ENCODE measurements at regions not wholly inside any gene's neighbourhood (a gene's known extent, or its start where the extent isn't known, plus 50 kb on each side); places are given as distances from the start of the nearest gene placed in this dataset.

DNA sequence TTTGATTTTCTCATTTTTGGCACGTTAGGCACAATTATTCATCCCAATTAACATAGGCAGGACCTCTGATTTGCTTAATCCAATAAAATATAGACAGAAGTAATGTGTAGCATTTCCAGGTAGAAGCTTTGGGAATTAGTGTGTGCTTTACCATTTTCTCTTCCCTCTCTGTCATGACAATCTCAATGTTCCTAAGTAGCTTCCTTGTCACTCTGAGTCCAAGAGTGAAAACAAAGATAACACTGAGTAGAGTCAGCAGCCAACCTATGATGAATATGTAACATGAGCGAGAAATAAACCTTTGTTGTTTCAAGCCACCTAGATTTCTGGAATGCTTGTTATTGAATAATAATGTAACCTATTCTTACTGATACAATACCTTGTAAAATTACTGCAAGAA lies 283.8 kb downstream of the OMA1 start:
- no peak for TF ChIP-seq EZH2 (IDR thresholded peaks at IDR 0.05; ENCODE audit: low read length, missing control alignments)
- TF ChIP-seq, protein P1, sequence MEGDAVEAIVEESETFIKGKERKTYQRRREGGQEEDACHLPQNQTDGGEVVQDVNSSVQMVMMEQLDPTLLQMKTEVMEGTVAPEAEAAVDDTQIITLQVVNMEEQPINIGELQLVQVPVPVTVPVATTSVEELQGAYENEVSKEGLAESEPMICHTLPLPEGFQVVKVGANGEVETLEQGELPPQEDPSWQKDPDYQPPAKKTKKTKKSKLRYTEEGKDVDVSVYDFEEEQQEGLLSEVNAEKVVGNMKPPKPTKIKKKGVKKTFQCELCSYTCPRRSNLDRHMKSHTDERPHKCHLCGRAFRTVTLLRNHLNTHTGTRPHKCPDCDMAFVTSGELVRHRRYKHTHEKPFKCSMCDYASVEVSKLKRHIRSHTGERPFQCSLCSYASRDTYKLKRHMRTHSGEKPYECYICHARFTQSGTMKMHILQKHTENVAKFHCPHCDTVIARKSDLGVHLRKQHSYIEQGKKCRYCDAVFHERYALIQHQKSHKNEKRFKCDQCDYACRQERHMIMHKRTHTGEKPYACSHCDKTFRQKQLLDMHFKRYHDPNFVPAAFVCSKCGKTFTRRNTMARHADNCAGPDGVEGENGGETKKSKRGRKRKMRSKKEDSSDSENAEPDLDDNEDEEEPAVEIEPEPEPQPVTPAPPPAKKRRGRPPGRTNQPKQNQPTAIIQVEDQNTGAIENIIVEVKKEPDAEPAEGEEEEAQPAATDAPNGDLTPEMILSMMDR (conservative IDR thresholded peaks at IDR 0.05 in 1 of 2, IDR thresholded peaks at IDR 0.05 in 1 of 2; ENCODE audit: low read depth in 1 of 2, low read length in 2 of 2): no peak
- Histone ChIP-seq H2AFZ (ENCODE audit: low read length) (no peak overlapping the region), H3K9ac (ENCODE audit: insufficient read depth, low read length) (no peak overlapping the region), H3K79me2 (ENCODE audit: control insufficient read depth, insufficient read depth, low read length) (no peaks in the 10 kb centered on the region), H3K9me3 (ENCODE audit: control insufficient read depth, insufficient read depth, low read depth, low read length) (no peaks in the 10 kb centered on the region), H3K36me3 (ENCODE audit: control insufficient read depth, insufficient read depth, low read length) (no peaks in the 10 kb centered on the region), H3K27ac (ENCODE audit: insufficient read depth, low read length) (no peak overlapping the region), H3K27me3 (ENCODE audit: control insufficient read depth, insufficient read depth, low read length) (no peaks in the 10 kb centered on the region), H4K20me1 (ENCODE audit: control insufficient read depth, extremely low read depth, insufficient read depth, low read length) (no peaks in the 10 kb centered on the region), H3K4me1 (ENCODE audit: control insufficient read depth, extremely low read depth, insufficient read depth, low read length) (no peaks in the 10 kb centered on the region), H3K4me3 (replicated peaks in 1 of 4; ENCODE audit: control extremely low read depth in 1 of 4, insufficient read depth in 1 of 4, low read depth in 3 of 4, low read length in 4 of 4) (no peak overlapping the region), H3K4me2 (ENCODE audit: extremely low read depth, insufficient read depth, low read length) (no peak overlapping the region)
- DNase-seq (ENCODE audit: low read depth in 2 of 2): no peak

DNA sequence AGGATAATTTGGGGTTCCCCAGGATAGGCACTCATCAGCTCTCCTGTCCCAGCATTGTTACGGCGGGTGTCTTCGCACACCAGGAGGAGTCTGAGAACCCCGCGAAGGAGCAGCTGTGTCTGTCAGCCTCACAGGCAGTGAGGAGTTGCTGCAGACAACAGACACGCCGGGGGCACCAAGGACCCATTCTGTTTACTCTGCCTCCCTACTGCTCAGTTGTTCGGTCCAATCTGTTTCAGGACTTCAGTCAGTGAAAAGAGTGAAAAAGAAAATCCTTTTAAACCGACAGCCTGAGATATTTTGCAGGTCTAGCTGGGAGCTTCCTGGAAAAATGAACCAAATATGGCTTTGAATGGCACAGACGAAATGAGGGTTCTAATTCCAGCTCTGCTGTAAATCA lies 288.4 kb downstream of the OMA1 start:
- no peak overlapping the region for H3K4me2 ChIP-seq (ENCODE audit: extremely low read depth, insufficient read depth, low read length)
- TF ChIP-seq, protein P1 (conservative IDR thresholded peaks at IDR 0.05 in 1 of 2, IDR thresholded peaks at IDR 0.05 in 1 of 2; ENCODE audit: low read depth in 1 of 2, low read length in 2 of 2): no peak
- no peak for TF ChIP-seq EZH2 (IDR thresholded peaks at IDR 0.05; ENCODE audit: low read length, missing control alignments)
- H3K9me3 ChIP-seq (ENCODE audit: control insufficient read depth, insufficient read depth, low read depth, low read length): no peaks in the 10 kb centered on the region
- H3K79me2 ChIP-seq (ENCODE audit: control insufficient read depth, insufficient read depth, low read length): no peaks in the 10 kb centered on the region
- H3K4me3 ChIP-seq (replicated peaks in 1 of 4; ENCODE audit: control extremely low read depth in 1 of 4, insufficient read depth in 1 of 4, low read depth in 3 of 4, low read length in 4 of 4): no peak overlapping the region
- no peaks in the 10 kb centered on the region for H3K4me1 ChIP-seq (ENCODE audit: control insufficient read depth, extremely low read depth, insufficient read depth, low read length)
- H2AFZ ChIP-seq (ENCODE audit: low read length): no peak overlapping the region
- no peaks in the 10 kb centered on the region for H3K36me3 ChIP-seq (ENCODE audit: control insufficient read depth, insufficient read depth, low read length)
- H4K20me1 ChIP-seq (ENCODE audit: control insufficient read depth, extremely low read depth, insufficient read depth, low read length): no peaks in the 10 kb centered on the region
- no peaks in the 10 kb centered on the region for H3K27me3 ChIP-seq (ENCODE audit: control insufficient read depth, insufficient read depth, low read length)
- no peak overlapping the region for H3K9ac ChIP-seq (ENCODE audit: insufficient read depth, low read length)
- no peak for DNase-seq (ENCODE audit: low read depth in 2 of 2)
- no peak overlapping the region for H3K27ac ChIP-seq (ENCODE audit: insufficient read depth, low read length)

DNA sequence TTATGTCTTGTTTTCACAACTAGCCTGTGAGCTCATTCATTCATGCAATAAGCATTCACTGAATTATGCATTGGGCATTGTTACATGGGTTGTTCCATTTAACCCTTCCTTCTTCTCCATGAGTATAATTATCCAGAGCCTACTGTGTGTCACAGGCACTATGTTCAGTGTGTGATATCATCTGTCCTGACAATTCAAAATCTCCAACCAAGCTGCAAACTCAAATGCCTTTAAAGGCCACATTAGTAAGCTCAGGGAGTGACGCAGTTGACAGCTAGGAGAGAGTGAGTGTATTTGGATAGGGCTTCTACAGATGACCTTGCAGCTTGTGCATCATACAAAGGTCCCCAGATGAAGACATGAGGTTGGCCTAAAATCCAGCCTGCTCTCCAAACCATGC lies 289.5 kb downstream of the OMA1 start:
- H3K4me1 ChIP-seq (ENCODE audit: control insufficient read depth, extremely low read depth, insufficient read depth, low read length): no peaks in the 10 kb centered on the region
- no peak for DNase-seq (ENCODE audit: low read depth in 2 of 2)
- no peak overlapping the region for H3K4me2 ChIP-seq (ENCODE audit: extremely low read depth, insufficient read depth, low read length)
- H3K9me3 ChIP-seq (ENCODE audit: control insufficient read depth, insufficient read depth, low read depth, low read length): no peaks in the 10 kb centered on the region
- no peak overlapping the region for H3K4me3 ChIP-seq (replicated peaks in 1 of 4; ENCODE audit: control extremely low read depth in 1 of 4, insufficient read depth in 1 of 4, low read depth in 3 of 4, low read length in 4 of 4)
- H4K20me1 ChIP-seq (ENCODE audit: control insufficient read depth, extremely low read depth, insufficient read depth, low read length): no peaks in the 10 kb centered on the region
- no peak overlapping the region for H3K9ac ChIP-seq (ENCODE audit: insufficient read depth, low read length)
- H2AFZ ChIP-seq (ENCODE audit: low read length): no peak overlapping the region
- H3K27ac ChIP-seq (ENCODE audit: insufficient read depth, low read length): no peak overlapping the region
- TF ChIP-seq, protein P1 (conservative IDR thresholded peaks at IDR 0.05 in 1 of 2, IDR thresholded peaks at IDR 0.05 in 1 of 2; ENCODE audit: low read depth in 1 of 2, low read length in 2 of 2): no peak
- no peak for TF ChIP-seq EZH2 (IDR thresholded peaks at IDR 0.05; ENCODE audit: low read length, missing control alignments)
- H3K36me3 ChIP-seq (ENCODE audit: control insufficient read depth, insufficient read depth, low read length): no peaks in the 10 kb centered on the region
- no peaks in the 10 kb centered on the region for H3K27me3 ChIP-seq (ENCODE audit: control insufficient read depth, insufficient read depth, low read length)
- no peaks in the 10 kb centered on the region for H3K79me2 ChIP-seq (ENCODE audit: control insufficient read depth, insufficient read depth, low read length)
